CD14-positive monocyte (primary cell): ENCODE measurements at regions not wholly inside any gene's neighbourhood (a gene's known extent, or its start where the extent isn't known, plus 50 kb on each side); places are given as distances from the start of the nearest gene placed in this dataset.

Experiments used
- DNase-seq, 3 donors: peaks; one replicate each; pipeline ENCODE4 v3.0.0-alpha.2; 2011 to 2022
- H2AFZ ChIP-seq: 2 replicates; pipeline ENCODE4 v1.6.0; 2012; ENCODE audit warnings: mild to moderate bottlenecking, low read depth, low read length, inconsistent platforms; ENCODE audit not compliant: insufficient read depth, poor library complexity, severe bottlenecking
- H3K27ac ChIP-seq, 2 donors: 1 replicate in 1 of 2; 2 replicates in 1 of 2; pipeline ENCODE4 v1.5.1; 2012 to 2013; ENCODE audit warnings: low read length in 2 of 2, control low read depth in 1 of 2, inconsistent platforms in 1 of 2, low read depth in 1 of 2, mild to moderate bottlenecking in 1 of 2
- H3K27me3 ChIP-seq, 2 donors: one replicate each; pipeline versions ENCODE4 v1.6.0 to v1.6.1; 2011 to 2013; ENCODE audit warnings: low read length in 2 of 2; ENCODE audit not compliant: control insufficient read depth in 2 of 2, insufficient read depth in 2 of 2
- H3K36me3 ChIP-seq, 2 donors: replicated peaks in 1 of 2; 1 replicate in 1 of 2; 2 replicates in 1 of 2; pipeline versions ENCODE4 v1.5.1 to v1.6.1; 2012 to 2013; ENCODE audit warnings: low read length in 2 of 2, control low read depth in 1 of 2, inconsistent platforms in 1 of 2, mild to moderate bottlenecking in 1 of 2; ENCODE audit not compliant: insufficient read depth in 2 of 2, control insufficient read depth in 1 of 2
- H3K4me1 ChIP-seq, 2 donors: 1 replicate in 1 of 2; 2 replicates in 1 of 2; pipeline versions ENCODE4 v1.5.1 to v1.6.1; 2012 to 2013; ENCODE audit warnings: low read length in 2 of 2, control low read depth in 1 of 2, inconsistent platforms in 1 of 2, mild to moderate bottlenecking in 1 of 2, moderate library complexity in 1 of 2; ENCODE audit not compliant: insufficient read depth in 2 of 2, control insufficient read depth in 1 of 2
- H3K4me2 ChIP-seq: replicated peaks from 2 replicates; pipeline ENCODE3; 2012; ENCODE audit warnings: low read length, moderate library complexity, mild to moderate bottlenecking; ENCODE audit not compliant: poor library complexity, severe bottlenecking; ENCODE audit errors: extremely low read depth
- H3K4me3 ChIP-seq, 3 experiments: fragments of 200-600 bp in 1 of 3; sonication (generic) in 1 of 3; replicated peaks in 1 of 3; 1 replicate in 2 of 3; 2 replicates in 1 of 3; pipeline ENCODE4 v1.5.1; 2011 to 2013; ENCODE audit warnings: low read length in 3 of 3, mild to moderate bottlenecking in 3 of 3, control low read depth in 2 of 3, low read depth in 2 of 3, inconsistent platforms in 1 of 3, moderate library complexity in 1 of 3
- H3K79me2 ChIP-seq: 2 replicates; pipeline ENCODE4 v1.6.0; 2012; ENCODE audit warnings: mild to moderate bottlenecking, control low read depth, inconsistent platforms, low read length, moderate library complexity; ENCODE audit not compliant: insufficient read depth
- H3K9ac ChIP-seq: 2 replicates; pipeline ENCODE4 v1.6.0; 2017; ENCODE audit warnings: low read length, mild to moderate bottlenecking; ENCODE audit not compliant: insufficient read depth, poor library complexity, severe bottlenecking
- H3K9me3 ChIP-seq, 2 donors: replicated peaks in 1 of 2; 1 replicate in 1 of 2; 2 replicates in 1 of 2; pipeline versions ENCODE4 v1.5.1 to v1.6.1; 2012 to 2013; ENCODE audit warnings: low read length in 2 of 2, control low read depth in 1 of 2; ENCODE audit not compliant: control insufficient read depth in 1 of 2, insufficient read depth in 1 of 2
- H4K20me1 ChIP-seq: 2 replicates; pipeline ENCODE4 v1.6.0; 2012; ENCODE audit warnings: mild to moderate bottlenecking, low read length, control low read depth, moderate library complexity; ENCODE audit not compliant: insufficient read depth
- H3K27ac Mint-ChIP-seq, 7 donors: one replicate each; pipeline ENCODE4 v1.8.0; 2020; ENCODE audit warnings: mild to moderate bottlenecking in 7 of 7, mixed read lengths in 7 of 7, moderate library complexity in 6 of 7, inconsistent platforms in 2 of 7
- H3K27me3 Mint-ChIP-seq, 3 donors: one replicate each; pipeline ENCODE4 v1.8.0; 2021 to 2022; ENCODE audit warnings: low read depth in 3 of 3, mild to moderate bottlenecking in 3 of 3, mixed read lengths in 3 of 3, moderate library complexity in 3 of 3, inconsistent platforms in 1 of 3
- H3K36me3 Mint-ChIP-seq, 2 donors: one replicate each; pipeline ENCODE4 v1.8.0; 2020; ENCODE audit warnings: mixed read lengths in 2 of 2, inconsistent platforms in 1 of 2, mild to moderate bottlenecking in 1 of 2
- H3K4me1 Mint-ChIP-seq: one replicate; pipeline ENCODE4 v1.8.0; 2020; ENCODE audit warnings: mild to moderate bottlenecking, mixed read lengths
- H3K4me3 Mint-ChIP-seq, 2 donors: one replicate each; pipeline ENCODE4 v1.8.0; 2020; ENCODE audit warnings: mild to moderate bottlenecking in 2 of 2, mixed read lengths in 2 of 2, moderate library complexity in 1 of 2
- H3K9me3 Mint-ChIP-seq, 7 donors: one replicate each; pipeline ENCODE4 v1.8.0; 2020 to 2022; ENCODE audit warnings: mixed read lengths in 7 of 7, mild to moderate bottlenecking in 6 of 7, moderate library complexity in 6 of 7, inconsistent platforms in 2 of 7
- WGBS: methylation state at CpG from one replicate; pipeline ENCODE4 v1.1.5; 2013; ENCODE audit warnings: missing lambda C conversion rate; ENCODE audit not compliant: insufficient coverage; 5-methylcytosine and 5-hydroxymethylcytosine counted together
- intact Hi-C, 2 donors: fragments of 100-400 bp; cut with micrococcal nuclease; formaldehyde crosslinking; loops; one replicate each; pipeline versions ENCODE4 v1.15.0 to v1.15.1; 2023
- TF ChIP-seq, protein P1 (sequence below): fragments of 200-600 bp; IDR thresholded peaks from one replicate; pipeline ENCODE4 v1.8.0; 2022; ENCODE audit warnings: antibody characterized with exemption, mild to moderate bottlenecking

DNA sequence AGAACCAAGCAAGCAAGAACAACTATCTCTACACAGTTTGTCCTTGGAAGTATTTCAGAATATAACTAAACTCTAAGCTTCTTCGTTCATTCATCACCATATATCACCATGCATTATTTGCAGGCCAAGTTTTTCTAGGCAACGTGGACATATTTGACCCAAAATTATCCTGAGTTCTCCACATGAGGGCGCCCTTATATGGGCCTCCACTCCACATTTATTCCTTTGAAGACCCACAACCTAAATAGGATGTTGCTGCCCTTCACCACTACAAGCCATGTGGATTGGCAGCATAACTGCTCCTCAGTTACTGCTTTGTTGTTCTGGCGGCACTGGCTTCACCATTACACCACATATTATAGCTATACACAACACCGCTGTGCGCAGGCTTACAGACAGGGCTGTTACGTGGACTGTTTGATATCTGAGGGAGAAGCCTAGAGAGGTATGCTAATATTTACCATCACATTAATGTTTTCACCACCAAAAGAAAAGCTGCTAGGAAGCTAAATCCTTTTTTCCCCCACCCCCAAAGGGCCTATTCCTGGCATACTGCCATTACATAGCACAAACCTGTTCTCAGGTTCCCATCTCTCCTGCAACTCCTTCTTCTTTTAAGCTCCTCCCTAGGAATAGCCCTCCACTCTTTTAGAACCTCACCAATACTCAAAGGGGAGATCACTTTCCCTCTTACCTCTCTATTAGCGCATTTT lies 411.7 kb downstream of the C6orf118 start:
- intact Hi-C loops = no loop called here
- Mint-ChIP-seq H3K36me3 (no peaks in the 10 kb centered on the region), H3K4me1 (no peaks in the 10 kb centered on the region), H3K27ac (no peak overlapping the region), H3K4me3 (no peak overlapping the region), H3K27me3 (no peaks in the 10 kb centered on the region), H3K9me3 (peaks cover 2 to 15% (median 7%) of the 10 kb centered on the region in 7 donors)
- no peak for DNase-seq
- no peak overlapping the region for H3K9ac ChIP-seq
- H3K79me2 ChIP-seq = no peaks in the 10 kb centered on the region
- no peaks in the 10 kb centered on the region for H3K4me1 ChIP-seq
- TF ChIP-seq, protein P1, sequence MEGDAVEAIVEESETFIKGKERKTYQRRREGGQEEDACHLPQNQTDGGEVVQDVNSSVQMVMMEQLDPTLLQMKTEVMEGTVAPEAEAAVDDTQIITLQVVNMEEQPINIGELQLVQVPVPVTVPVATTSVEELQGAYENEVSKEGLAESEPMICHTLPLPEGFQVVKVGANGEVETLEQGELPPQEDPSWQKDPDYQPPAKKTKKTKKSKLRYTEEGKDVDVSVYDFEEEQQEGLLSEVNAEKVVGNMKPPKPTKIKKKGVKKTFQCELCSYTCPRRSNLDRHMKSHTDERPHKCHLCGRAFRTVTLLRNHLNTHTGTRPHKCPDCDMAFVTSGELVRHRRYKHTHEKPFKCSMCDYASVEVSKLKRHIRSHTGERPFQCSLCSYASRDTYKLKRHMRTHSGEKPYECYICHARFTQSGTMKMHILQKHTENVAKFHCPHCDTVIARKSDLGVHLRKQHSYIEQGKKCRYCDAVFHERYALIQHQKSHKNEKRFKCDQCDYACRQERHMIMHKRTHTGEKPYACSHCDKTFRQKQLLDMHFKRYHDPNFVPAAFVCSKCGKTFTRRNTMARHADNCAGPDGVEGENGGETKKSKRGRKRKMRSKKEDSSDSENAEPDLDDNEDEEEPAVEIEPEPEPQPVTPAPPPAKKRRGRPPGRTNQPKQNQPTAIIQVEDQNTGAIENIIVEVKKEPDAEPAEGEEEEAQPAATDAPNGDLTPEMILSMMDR = no peak
- no peaks in the 10 kb centered on the region for H3K36me3 ChIP-seq
- H4K20me1 ChIP-seq = no peaks in the 10 kb centered on the region
- H3K27ac ChIP-seq = no peak overlapping the region
- peaks cover 0 to 15% of the 10 kb centered on the region in 2 donors for H3K9me3 ChIP-seq
- H3K4me3 ChIP-seq = no peak overlapping the region
- H3K27me3 ChIP-seq = no peaks in the 10 kb centered on the region
- no peak overlapping the region for H3K4me2 ChIP-seq
- WGBS = 67% methylated on average over 4 of the region's 8 CpGs
- no peak overlapping the region for H2AFZ ChIP-seq

DNA sequence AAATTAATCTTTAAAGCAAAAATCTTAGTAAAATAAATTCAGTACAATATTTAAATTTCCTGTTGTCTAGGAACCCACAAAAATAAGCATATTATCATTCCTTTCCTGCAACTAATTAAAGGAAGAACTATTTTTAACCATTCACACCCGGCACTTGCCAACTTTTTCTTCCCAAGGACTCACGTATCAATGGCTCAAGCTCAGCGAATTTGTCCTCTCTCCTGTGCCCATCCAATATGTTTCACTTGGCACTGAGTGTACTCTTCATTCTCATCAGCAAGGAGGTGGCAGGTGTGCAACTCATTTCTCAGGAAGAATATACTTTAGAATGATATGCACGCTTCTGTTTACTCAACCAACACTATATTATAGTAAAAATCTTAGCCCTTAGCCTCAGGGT lies 419.4 kb downstream of the C6orf118 start:
- Histone ChIP-seq H3K4me1 (no peaks in the 10 kb centered on the region), H3K79me2 (no peaks in the 10 kb centered on the region), H3K36me3 (no peaks in the 10 kb centered on the region), H3K27ac (no peak overlapping the region), H3K9ac (no peak overlapping the region), H3K27me3 (no peaks in the 10 kb centered on the region), H3K4me3 (no peak overlapping the region), H3K4me2 (no peak overlapping the region), H3K9me3 (peaks cover 0 to 2% of the 10 kb centered on the region in 2 donors), H2AFZ (no peak overlapping the region), H4K20me1 (no peaks in the 10 kb centered on the region)
- intact Hi-C loops = no loop called here
- Mint-ChIP-seq H3K27ac (no peak overlapping the region), H3K9me3 (peaks cover 0 to 8% (median 4%) of the 10 kb centered on the region in 7 donors), H3K36me3 (no peaks in the 10 kb centered on the region), H3K4me3 (no peak overlapping the region), H3K27me3 (no peaks in the 10 kb centered on the region), H3K4me1 (no peaks in the 10 kb centered on the region)
- no peak for DNase-seq
- 83% methylated on average over 3 of the region's 4 CpGs for WGBS
- TF ChIP-seq, protein P1 = no peak
